GM12874 (cell line): ENCODE measurements at regions not wholly inside any gene's neighbourhood (a gene's known extent, or its start where the extent isn't known, plus 50 kb on each side); places are given as distances from the start of the nearest gene placed in this dataset.

ENCODE experiments used
- TF ChIP-seq, protein P1 (sequence below): IDR thresholded peaks from 2 replicates; pipeline ENCODE4 v1.5.1; 2011; ENCODE audit warnings: low read depth, mild to moderate bottlenecking, control low read depth, low read length, moderate library complexity; ENCODE audit not compliant: insufficient read depth

DNA sequence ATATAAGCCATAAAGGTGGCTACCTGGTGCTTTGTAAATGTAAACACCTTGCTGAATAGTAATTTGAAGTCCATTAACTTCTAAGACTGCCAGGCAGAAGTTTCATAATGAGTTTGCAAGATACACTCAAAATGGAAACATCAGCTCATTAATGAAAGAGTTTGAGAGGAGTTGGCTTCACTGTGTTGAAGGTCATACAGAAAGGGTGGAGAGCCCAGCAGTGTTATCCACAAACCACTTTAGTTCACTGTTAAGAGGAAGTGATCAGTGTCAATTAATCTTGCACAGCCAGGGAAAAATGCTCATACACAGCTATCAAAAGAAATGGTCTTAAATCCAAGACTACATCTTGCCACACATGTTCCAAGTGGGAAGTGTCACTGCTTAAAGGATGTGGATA is 689.4 kb downstream of the JRKL start:
- TF ChIP-seq, protein P1, sequence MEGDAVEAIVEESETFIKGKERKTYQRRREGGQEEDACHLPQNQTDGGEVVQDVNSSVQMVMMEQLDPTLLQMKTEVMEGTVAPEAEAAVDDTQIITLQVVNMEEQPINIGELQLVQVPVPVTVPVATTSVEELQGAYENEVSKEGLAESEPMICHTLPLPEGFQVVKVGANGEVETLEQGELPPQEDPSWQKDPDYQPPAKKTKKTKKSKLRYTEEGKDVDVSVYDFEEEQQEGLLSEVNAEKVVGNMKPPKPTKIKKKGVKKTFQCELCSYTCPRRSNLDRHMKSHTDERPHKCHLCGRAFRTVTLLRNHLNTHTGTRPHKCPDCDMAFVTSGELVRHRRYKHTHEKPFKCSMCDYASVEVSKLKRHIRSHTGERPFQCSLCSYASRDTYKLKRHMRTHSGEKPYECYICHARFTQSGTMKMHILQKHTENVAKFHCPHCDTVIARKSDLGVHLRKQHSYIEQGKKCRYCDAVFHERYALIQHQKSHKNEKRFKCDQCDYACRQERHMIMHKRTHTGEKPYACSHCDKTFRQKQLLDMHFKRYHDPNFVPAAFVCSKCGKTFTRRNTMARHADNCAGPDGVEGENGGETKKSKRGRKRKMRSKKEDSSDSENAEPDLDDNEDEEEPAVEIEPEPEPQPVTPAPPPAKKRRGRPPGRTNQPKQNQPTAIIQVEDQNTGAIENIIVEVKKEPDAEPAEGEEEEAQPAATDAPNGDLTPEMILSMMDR = no peak

DNA sequence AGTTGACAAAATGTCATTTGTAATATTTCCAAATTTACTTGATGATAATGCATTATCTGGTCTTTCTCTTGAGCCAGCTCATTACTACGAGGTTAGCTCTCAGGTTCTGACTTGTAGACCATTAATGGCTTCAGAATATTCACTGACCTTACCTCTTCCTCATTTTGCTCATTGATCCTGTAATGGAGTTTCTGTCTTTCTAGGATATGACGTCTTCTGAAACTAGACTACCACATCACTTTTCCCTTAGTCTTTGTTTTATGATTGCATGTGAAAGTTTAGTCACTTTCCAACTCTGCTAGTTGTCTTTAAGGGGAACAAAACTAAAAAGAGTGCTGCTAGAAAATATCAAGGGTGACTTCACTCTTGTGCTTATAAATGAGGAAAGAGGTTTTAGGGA is 697.6 kb downstream of the JRKL start:
- TF ChIP-seq, protein P1 = no peak

DNA sequence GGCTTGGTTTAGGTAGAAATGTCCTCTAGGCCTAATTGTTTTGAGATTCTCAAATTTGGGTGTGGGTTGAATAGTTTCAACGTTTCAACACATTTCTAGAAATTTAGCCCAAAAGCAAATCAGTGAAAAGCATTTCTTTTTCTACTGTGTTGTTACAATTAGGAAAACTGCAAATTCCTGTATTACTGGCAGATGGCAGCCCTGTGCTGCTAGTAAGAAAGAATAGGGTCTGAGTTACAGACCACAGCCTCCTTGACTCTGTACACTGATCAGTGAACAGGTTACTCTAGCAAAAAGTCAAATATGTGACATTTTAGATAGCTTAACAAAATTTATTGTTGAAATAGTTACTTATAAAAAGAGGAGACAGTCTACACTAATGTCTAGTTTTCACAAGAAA is 703.0 kb downstream of the JRKL start:
- TF ChIP-seq, protein P1 = no peak

DNA sequence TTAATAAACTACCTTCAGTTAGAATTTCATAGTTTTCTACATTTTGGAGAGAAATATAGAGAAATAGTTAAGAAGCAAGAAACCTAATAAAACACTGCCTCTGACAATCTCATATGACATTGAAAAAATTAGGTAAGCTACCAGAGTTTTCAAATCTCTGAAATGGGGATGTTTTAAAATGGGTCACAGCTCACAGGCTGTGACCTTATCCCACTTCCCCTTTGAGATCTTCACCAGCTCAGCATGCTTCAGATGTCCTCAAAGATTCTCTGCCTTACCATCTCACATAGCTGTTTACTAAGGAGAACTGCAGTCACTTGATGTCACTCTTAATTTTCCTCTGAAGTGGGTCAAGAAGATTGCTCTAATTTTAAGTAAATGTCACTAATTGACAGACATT is 717.8 kb downstream of the JRKL start:
- TF ChIP-seq, protein P1 = no peak

DNA sequence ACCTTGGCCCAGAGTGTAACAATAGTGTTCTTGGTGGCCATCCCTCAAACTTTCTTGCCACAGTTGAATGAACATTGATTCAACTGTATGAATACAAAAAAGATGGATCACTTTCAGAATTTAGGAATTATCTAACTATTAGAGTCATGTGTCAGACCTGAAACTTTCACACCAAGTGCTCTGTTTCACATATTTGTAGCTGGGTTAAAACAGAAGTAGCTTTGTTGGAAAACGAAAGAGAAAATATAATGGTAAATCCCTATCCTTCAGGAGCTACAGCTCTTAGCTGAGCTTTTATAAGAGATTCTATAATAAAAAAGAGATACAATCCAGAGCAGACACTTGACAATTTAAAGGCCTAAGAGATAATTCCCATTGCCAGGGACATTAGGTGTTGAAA is 719.3 kb downstream of the JRKL start:
- TF ChIP-seq, protein P1 = no peak

DNA sequence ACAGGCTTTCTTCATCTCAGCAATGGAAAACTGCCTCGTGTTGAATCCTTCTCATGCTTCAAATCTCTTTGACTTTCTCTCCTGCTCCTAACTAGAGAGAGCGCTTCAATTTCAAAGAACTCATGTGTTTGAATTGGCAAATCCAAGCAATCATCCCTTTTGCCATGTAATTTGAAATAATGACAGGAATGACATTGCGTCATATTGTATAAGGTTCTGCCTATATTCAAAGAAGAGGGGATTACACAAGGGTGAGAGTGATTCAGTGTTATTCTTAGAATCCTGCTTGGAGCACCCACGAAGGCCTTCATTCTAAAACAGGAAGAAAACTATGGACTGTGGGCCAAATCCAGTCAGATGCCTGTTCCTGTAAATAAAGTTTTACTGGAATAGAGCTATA is 720.6 kb downstream of the JRKL start:
- TF ChIP-seq, protein P1 = no peak

DNA sequence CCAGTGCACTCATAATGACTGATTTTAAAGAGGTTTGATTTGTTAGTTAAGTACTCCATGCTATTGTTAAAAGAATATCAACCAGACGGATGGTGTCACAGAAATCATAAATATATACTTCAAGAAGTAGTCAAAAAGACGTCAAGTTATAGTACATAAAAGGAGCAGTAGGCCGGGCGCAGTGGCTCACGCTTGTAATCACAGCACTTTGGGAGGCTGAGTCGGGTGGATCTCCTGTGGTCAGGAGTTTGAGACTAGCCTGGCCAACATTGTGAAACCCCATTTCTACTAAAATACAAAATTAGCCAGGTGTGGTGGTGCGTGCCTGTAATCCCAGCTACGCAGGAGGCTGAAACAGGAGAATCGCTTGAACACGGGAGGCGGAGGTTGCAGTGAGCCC is 721.7 kb downstream of the JRKL start:
- TF ChIP-seq, protein P1 = no peak
